ENCODE measurements at regions not wholly inside any gene's neighbourhood (a gene's known extent, or its start where the extent isn't known, plus 50 kb on each side); places are given as distances from the start of the nearest gene placed in this dataset.
A peak's percentile ranks its signal among the peaks of the same experiment; 100 is the strongest.

GRCh38 chr4:164350716-164351115, 403.2 kb upstream of the SMIM31 start:
- DNase-seq, result peak; percentile 7

- no peak for DNase-seq
Measured at GRCh38 chr4:164357957-164358356, 396.0 kb upstream of the SMIM31 start.

- DNase-seq, result no peak
Measured at GRCh38 chr4:164358400-164358799, 395.5 kb upstream of the SMIM31 start.

- DNase-seq, result no peak
Measured at GRCh38 chr4:164359881-164360280, 394.1 kb upstream of the SMIM31 start.

GRCh38 chr4:164368894-164369293, 385.0 kb upstream of the SMIM31 start:
- no peak for DNase-seq

- no peak for DNase-seq
Measured at GRCh38 chr4:164373021-164373420, 380.9 kb upstream of the SMIM31 start.

GRCh38 chr4:164377277-164377676, 376.7 kb upstream of the SMIM31 start:
- DNase-seq, result no peak

GRCh38 chr4:164378361-164378760, 375.6 kb upstream of the SMIM31 start:
- DNase-seq, result no peak

GRCh38 chr4:164379694-164380093, 374.2 kb upstream of the SMIM31 start:
- DNase-seq, result no peak

GRCh38 chr4:164381859-164382258, 372.1 kb upstream of the SMIM31 start:
- DNase-seq, result no peak

- DNase-seq, result no peak
Measured at GRCh38 chr4:164383058-164383357, 370.9 kb upstream of the SMIM31 start.

GRCh38 chr4:164383358-164384220, 370.3 kb upstream of the SMIM31 start:
- DNase-seq, result peak; percentile 7

- DNase-seq, result no peak
Measured at GRCh38 chr4:164384416-164384815, 369.5 kb upstream of the SMIM31 start.

GRCh38 chr4:164396439-164396838, 357.5 kb upstream of the SMIM31 start:
- DNase-seq, result no peak

- no peak for DNase-seq
Measured at GRCh38 chr4:164402554-164402953, 351.4 kb upstream of the SMIM31 start.

GRCh38 chr4:164405774-164406173, 348.2 kb upstream of the SMIM31 start:
- DNase-seq, result no peak

- no peak for DNase-seq
Measured at GRCh38 chr4:164408831-164409230, 345.1 kb upstream of the SMIM31 start.

- DNase-seq, result no peak
Measured at GRCh38 chr4:164410401-164410800, 343.5 kb upstream of the SMIM31 start.

- DNase-seq, result no peak
Measured at GRCh38 chr4:164412246-164412645, 341.7 kb upstream of the SMIM31 start.

- no peak for DNase-seq
Measured at GRCh38 chr4:164413743-164414142, 340.2 kb upstream of the SMIM31 start.

- no peak for DNase-seq
Measured at GRCh38 chr4:164423819-164424218, 330.1 kb upstream of the SMIM31 start.

- peak; percentile 19 for DNase-seq
Measured at GRCh38 chr4:164424846-164425245, 329.1 kb upstream of the SMIM31 start.

GRCh38 chr4:164428561-164428960, 325.4 kb upstream of the SMIM31 start:
- DNase-seq, result no peak

- DNase-seq, result no peak
Measured at GRCh38 chr4:164438321-164438720, 315.6 kb upstream of the SMIM31 start.

GRCh38 chr4:164439037-164439436, 314.9 kb upstream of the SMIM31 start:
- DNase-seq, result no peak

Data from NCI-H748 treated with DMSO at 0.1 percent for 48 hours (cell line).